Fibroblast of skin of abdomen (primary cell): ENCODE measurements at regions not wholly inside any gene's neighbourhood (a gene's known extent, or its start where the extent isn't known, plus 50 kb on each side); places are given as distances from the start of the nearest gene placed in this dataset.
A peak's percentile ranks its signal among the peaks of the same experiment; 100 is the strongest.

Experiments used
- DNase-seq: peaks from one replicate; pipeline ENCODE4 v3.0.0-alpha.2; 2013

DNA sequence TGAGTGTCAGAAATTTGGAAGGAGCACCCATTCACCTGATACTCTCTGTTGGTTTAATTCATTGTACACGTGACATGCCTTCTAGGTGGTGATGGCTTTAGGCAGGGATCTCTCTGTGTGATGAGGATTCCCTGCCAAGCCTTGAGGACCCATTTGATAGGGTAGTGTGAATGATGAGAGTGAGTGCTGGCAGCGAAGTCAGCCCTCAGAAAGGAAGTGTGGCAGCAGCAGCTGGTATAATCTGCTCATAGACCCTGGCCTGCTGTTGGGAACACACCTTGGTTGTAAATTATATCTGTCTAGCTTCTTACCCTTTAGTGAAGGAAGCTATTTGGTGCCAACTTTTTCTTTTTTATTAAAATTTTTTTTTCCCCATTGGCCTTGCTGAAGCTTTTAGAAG, 164.5 kb downstream of the HAUS1 start:
- no peak for DNase-seq

DNA sequence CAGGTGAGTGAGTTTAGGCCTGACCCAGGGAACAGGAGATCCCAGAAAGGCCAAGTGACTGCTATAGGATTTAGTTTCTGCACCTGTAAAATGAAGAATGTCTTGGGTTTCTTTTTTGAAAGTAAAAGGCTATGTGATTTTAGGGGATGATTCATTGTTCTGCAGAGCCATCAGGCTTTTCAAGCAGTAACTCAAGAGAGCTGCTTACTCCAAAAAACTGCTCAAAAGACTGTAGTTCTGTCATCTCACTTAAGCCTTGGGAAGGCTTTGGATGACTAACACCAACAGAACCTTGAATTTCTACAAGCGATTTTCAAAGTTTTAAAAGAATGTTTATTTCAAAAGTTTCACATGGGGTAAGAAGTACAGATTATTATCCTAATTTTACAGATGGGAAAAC, 165.1 kb downstream of the HAUS1 start:
- no peak for DNase-seq

DNA sequence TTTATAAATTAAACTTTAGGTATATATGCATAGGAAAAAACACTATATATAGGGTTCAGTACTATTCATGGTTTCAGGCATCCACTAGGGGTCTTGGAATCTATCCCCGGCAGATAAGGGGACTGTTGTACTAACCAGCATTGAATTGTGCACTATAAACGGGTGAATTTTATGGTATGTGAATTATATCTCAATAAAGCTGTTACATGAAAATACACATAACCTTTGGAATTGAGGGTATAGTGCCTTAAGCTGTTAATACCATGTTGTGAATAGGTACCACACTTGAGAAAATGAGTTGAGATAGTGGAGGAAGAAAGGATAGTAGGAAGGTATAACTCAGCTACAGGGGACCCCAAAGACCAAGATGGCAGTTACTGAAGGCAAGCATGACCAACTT, 167.3 kb downstream of the HAUS1 start:
- no peak for DNase-seq

DNA sequence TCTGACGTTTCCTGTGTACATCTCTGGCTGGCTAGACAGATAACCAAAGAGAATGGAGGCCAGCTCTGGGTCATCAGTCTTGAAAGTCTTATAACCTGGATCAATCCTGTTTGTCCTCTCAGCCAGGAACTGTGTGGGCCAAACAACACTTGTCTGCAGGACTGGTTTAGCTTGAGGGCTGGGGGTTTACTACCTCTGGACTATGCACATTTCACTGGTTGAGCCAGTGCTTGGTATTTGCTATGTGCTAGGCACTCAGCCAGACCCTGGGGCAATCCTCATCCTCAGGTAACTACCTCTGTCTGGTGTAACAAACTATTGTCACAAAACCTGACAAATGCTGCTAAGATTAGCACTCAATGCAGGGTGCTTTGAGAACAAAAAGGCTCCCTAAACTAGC, 169.7 kb downstream of the HAUS1 start:
- no peak for DNase-seq

DNA sequence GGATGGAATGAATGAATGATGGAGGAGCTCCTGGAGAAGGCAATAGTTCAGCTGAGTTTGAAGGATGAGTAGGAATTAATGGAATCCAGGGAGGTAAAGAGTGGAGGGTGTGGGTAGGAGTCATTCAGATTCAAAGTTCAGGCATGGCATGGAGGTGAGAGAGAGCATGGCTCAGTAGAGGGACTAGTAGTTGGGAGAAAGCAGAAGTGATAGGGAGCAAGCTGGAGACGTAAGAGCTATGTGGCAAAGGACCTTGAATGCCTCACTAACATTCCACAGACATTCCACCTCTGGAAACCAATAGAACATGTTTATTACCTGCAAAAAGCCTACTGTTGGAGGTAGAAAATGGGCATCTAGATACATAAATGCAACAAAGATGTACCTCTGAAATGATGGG, 170.1 kb downstream of the HAUS1 start:
- no peak for DNase-seq

DNA sequence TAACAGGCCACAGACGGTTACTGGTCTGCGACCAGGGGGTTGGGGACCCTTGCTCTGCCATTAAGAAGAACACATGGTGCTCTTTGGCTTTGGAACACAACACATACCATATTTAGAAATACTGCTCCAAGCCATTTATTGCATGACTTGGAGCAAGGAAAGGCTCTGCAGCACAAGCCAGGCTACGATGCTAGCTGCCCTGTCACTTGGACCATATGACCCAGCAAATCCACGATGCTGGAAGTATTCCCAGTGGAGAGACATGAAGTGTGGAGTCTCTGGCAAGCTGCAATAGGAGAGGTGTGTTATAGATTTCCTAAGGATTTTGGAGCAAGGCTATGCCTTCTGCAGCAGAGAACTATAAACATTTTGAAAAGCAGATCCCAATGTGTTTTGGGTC, 171.2 kb downstream of the HAUS1 start:
- no peak for DNase-seq

DNA sequence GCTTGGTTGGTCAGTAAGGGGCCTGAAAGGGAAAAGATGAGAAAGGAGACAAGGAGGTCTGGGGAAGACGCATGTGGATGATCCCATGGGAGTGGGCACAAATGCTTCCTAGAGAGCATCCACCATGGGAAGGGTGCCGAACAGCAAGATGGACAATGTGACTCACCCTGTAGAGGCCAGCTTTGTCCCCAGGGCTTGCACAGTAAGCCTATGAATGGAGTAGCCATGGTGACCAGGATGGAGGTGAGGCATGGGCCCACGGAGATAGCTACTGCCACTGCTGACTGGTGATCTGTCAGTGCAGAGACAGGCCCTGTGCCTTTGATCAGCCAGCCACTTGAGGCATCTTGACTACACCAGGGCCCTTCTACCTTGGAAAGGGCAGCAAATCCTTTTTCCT, 172.6 kb downstream of the HAUS1 start:
- DNase-seq, result no peak

DNA sequence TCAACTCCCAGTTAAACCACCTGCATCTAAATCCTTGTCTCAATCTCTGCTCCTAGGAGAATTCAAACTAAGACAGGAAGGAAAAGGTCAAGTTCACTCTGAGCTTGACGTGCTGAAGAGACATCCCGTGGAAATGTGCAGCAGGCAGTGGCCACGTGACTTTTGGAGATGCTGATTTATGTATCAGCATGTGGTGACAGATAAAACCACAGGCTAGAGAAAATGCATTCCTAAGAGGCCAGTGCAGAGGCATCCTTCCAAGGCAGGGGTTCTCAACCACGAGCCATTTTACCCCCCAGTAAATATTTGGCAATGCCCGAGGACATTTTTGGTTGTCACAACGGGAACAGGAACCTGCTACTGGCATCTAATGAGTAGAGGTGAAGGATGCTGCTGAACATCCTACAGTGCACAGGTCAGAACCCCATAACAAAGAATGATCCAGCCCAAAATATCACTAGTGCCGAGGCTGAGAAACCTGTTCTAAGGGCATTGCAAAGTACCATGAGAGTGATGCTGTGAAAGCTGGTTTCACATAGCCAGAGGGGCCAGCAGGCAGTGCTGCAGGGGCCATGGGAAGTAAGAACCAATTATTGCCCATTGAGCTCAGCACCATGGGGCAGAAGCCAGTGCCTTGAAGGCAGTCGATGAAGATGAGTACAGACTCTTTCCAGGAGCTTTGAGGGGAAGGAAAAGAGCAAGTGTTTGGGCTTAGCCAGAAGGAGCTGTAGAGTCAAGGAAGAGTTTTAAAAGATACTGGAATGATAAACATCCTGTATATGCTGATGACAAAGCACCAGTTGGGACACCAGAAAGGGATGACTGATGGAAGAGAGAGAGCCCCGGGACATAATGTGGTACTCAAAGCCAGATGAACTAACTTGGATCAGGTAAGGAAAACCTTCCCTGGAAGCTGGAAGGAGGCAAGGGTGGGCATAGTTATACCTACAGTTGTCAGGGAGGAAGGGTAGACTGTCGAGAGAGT, 174.6 kb downstream of the HAUS1 start:
- DNase-seq, result peak; percentile 87

DNA sequence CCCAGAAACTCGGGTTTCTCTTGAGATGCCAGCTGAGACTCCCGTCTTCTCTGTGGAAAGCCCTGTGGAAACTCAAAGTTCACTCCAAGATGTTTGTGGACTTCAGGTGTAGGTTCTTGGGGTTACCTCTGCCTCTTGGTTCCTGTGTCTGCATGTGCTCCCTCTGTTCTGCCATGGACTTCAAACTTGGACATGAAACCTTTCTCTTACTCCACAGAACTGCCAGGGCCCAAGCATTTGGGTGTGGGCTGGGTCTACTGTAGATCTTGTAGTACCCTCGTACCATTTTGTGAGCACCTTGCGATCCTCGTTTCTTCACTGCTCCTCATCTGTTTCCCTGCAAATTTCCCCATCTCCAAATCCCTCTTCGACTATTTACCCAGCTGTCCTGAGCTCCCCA, 175.5 kb downstream of the HAUS1 start:
- DNase-seq, result no peak

DNA sequence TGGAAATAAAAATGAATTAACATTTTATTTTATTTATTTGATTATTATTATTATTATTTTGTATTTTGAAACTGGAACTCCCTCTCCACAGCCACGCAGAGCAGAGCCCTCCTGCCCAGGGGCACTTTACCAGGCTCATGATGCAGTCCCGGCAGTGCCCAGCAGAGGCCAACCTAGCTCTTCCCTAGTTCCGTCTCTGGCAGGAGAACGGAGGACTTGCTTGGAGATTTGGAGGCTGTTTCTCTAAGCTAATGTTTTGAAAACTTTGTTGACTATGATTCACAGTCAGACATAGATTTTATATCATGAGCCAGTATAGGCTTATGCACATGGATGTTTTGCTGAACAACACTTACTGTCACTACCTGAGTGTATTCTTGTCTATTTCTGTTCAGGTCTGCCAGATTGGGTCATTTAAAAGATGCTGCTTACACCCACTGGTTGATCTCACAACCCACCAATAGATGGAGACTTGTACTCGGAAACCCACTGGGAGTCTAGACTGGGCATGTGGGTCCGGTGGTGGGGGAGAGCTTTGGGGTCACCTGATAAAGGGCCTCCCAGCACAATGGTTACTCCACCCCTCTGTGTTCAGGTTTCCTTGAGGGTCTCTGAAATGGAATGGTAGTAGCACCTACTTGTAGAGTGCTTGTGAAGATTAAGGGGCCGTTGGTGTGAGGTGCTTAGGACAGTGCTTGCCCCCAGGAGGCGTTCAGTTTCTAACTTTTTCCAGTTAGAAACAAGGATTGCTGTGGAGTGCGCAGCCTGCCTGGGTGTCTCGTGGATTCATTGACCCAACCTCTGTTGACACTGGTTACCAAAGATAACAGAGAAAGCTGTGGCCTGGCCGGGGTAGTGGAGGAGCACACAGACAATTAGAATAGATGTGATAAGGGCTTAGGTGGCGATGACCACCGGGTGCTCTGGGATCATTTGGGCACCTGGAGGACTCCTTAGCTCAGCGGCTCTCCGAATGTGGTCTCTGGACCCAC, 177.3 kb downstream of the HAUS1 start:
- DNase-seq, result peak; percentile 75

DNA sequence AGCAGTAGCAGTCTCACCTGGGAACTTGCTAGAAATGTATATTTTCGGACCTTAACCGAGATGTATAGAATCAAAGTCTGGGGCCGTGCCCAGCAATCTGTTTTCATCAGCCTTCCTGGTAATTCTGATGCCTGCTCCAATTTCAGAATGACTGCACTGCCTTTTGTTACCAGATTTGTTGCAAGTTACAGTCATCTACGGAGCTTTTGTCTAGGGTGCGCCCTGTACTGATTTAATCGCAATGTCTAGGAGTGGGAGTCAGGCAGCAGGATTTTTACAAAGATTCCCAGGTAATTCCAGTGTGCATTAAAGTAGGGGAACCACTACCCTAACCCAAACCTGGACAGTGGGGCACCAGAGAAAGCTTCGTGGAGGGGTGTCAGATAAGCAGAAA, 178.0 kb downstream of the HAUS1 start:
- no peak for DNase-seq

DNA sequence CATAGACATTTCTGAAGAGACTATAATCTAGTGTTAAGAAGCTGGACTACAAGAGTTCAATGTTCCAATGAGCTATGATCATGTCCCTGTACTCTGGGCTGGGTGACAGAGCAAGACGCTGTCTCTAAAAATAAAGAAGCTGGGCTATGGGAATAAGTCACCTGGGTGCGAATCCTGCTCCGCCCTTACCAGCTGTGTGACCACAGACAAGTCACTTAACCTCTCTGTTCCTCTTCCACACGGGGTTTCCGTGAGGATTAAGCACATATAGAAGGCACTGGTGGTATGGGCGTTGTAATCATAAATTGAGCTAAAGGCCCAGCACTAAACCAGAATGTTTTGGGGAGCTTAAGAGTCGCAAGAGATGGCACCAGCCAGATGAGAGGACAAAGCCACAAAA, 178.5 kb downstream of the HAUS1 start:
- DNase-seq, result no peak

DNA sequence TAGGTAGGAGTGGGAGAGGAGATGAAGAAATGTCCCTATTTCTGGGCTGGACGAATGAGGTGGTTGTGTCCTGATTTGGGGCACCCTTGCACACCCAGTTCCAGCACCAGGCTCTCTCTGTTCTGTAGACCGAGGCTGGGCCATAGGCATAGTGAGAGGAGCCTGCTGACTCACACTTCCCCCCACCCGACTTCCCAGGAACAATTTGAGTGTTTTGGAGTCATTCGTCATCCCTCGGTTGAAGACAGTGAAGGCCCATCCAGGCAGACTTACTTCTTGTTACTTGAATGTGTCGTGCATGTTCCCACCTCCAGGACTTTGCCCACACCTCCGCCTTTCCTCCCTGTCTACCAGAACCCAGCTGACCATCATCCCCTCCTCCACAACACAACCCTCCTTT, 179.1 kb downstream of the HAUS1 start:
- peak; percentile 55 for DNase-seq

DNA sequence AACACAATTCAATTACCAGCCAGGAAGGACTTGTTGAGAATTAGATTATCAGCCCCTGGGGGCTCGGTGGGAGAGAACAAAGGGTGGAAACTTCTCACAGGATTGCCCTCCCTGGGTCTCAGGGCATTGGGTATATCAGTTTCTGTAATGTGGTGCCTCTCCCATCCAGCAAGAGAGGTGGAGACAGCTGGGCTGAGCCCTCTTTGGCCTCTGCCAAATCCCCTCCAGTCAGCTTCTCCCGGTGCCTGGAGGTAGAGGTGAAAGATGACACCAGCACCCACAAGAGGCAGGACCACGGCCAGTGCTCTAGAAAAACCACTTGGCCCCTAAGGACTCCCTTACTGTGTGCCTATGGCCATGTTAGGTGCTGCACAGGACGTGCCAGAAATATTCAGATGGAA, 179.7 kb downstream of the HAUS1 start:
- no peak for DNase-seq

DNA sequence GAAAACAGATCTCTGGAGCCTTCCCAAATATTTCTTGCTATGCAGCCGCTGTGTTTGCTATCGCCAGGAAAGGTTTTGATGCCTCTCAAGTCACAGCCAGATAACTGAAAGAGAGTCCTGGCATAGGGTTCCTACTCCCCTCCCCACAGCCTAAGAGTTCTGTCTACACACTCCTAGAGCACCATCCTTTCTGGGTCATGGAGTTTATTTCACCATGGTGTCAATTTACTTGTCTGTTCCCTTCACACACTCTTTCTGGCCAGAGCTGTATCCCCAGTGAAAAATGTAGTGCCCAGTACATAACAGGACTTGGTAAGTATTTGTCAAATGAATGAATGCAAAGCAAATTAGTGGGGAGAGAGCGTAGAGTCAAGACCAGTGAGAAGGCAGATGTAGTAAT, 185.3 kb downstream of the HAUS1 start:
- DNase-seq, result no peak

DNA sequence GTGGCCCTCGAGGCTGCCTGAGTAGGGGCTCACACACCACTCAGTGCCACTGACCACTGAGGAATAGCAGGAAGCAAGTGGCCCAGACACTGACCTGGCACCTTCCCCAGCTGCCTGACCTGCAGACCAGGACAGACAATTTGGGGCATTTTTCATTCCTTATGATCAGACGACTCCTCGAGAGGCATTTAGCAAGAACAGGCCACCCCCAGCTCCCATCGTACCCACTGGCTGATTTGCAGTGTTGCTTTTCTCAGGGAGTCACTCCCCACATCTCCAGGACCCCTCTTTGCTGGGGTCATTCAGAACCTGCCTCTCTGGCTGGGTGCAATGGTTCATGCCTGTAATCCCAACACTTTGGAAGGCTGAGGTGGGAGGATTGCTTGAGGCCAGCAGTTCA, 185.7 kb downstream of the HAUS1 start:
- DNase-seq, result no peak

DNA sequence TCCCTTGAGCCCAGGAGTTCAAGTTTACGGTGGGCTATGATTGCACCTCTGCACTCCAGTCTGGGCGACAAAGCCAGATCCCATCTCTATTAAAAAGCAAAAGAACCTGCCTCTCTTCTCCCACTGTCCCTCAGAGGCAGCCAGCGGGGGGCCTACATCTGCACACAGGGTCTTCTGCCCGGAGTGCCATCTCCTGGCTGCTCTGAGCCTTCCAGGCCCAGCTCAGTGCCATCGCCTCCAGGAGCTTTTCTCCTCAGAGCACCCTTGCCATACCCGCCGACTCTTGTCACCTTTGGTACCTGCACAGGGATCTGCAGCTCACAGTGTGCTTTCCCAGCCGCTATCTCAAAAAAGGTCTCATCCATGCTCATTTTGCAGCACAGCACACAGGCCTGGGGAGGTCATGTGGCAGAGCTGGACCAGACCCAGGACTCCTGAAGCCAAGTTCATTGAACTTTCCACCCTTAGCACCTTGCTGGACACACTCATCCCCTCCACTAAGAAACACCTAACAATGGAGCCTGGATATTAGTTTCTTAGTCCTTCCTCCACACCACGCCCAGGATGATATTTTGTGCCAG, 186.3 kb downstream of the HAUS1 start:
- DNase-seq, result no peak

DNA sequence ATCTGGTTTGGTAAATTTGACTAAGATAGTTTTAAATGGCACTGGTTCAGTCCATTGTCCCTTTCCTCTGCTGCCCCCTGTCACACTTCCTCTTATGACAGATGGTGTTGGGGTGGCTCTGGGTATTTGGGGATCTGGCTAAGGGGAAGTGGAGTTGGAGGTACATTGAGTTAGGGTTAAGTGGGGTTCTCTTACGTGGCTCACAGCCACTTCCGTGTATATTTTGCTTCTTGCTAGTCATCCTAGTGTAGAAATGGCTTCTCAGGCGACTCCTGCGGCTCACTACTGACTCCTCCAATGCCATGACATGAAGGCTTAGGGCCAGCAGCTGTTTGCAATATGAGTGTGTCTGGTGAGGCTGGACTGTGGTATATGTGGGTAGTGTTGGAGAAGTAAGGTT, 187.0 kb downstream of the HAUS1 start:
- DNase-seq, result no peak

DNA sequence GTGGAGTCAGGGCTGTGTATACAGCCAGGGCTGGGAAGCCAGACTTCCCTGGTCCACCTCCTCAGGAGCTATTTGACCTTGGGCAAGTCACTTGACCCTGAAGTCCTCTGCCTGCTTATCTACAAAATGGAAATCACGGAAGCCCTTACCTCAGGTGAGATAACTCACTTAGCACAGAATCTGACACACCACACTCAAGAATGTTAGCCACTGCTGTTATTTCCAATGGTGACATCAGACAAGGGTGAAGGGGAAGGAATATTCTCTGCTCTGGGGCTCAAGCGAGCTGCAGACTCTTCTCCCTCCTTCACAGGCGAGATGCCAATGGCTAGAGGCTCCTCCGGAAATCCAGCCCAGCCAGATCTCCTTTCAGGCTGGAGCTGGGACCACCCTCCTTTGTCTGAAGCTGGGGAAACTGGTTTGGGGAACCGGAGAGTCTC, 189.6 kb downstream of the HAUS1 start:
- peak; percentile 45 for DNase-seq

DNA sequence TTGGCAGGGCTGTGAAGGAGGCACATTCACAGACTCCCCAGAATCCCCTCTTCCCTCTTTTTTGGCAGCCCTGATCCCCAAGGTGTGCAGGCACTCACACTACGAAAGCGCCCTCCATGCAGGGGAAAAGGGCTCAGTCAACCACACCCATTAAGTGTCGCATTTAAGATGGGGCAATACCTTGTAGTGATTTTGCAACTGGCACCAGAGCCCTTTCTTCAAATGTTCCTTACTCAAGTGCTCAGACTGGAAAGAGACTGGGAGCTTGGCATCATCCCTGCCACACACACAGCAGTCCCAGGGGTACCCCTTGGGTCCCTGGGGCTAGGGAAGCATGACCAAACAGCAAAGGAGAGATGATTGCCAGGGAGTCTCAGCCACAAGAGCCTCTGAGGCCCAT, 190.1 kb downstream of the HAUS1 start:
- DNase-seq, result no peak

DNA sequence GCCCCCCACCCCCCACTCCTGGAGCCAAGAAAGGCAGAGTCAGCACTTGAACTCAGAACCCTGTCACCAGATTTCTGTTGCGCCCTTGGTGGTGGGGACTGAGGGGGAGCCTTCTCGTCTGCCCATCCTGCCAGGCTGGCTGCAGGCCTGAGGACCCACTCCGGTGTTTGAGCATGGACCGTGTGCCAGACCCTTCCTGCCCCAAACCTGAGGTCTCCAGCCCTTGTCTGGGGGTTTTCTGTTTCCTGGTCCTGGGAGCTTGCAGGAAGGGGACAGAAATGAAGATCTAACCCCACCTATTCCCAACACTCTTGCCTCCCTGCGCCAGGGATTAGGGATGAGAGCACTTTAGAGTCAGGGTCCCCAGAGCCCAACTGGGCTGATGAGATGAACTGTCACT, 190.6 kb downstream of the HAUS1 start:
- DNase-seq, result no peak

DNA sequence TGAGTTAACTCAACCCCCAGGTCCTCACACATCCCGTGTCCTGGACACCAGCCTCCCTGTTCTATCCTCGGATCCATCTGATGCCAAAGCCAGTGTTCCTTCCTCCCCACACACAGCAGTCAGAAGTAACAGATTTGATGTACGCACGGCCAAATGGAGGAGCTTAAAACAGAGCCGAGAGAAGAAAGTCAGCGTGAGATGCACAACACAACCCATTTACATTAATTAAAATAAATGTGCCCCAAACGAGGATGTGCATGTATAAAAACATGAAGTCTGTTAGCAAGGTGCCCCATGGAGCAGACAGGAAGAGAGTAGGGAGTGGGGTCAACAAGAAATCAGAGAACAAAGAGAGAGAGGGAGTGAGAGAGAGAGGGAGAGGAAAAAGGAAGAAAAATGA, 191.2 kb downstream of the HAUS1 start:
- no peak for DNase-seq

DNA sequence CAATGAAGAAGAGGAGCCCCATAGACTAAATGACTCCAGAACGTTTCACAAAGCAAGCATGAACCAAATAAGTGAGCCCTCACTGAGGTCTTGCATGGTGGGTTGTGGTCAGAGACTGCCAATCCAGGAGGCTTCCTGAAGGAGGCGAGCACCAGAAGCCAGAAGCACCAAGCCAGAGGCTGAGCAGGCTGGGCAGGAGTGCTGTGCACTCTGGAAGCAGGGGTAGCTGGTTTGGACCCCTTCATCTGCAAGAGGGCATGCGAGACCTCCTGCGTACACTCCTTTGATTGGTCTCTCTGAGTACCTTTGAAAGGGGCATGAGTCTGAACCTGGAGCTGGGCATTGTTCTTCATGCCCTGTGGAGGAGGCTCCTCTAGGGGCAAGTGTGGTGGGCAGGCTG, 192.5 kb downstream of the HAUS1 start:
- no peak for DNase-seq
